Osteoblast (primary cell): ENCODE measurements at regions not wholly inside any gene's neighbourhood (a gene's known extent, or its start where the extent isn't known, plus 50 kb on each side); places are given as distances from the start of the nearest gene placed in this dataset.
A peak's percentile ranks its signal among the peaks of the same experiment; 100 is the strongest.

Source experiments
- DNase-seq: peaks from one replicate; pipeline ENCODE4 v3.0.0; 2011; ENCODE audit warnings: low spot score, mixed read lengths; ENCODE audit not compliant: insufficient read length; ENCODE audit errors: missing footprints
- H2AFZ ChIP-seq: 2 replicates; pipeline ENCODE4 v1.6.0; 2011; ENCODE audit warnings: mild to moderate bottlenecking, low read length
- H3K27ac ChIP-seq: 2 replicates; pipeline ENCODE4 v1.5.1; 2011; ENCODE audit warnings: mild to moderate bottlenecking, low read depth, low read length, moderate library complexity
- H3K27me3 ChIP-seq: 2 replicates; pipeline ENCODE4 v1.6.0; 2012; ENCODE audit warnings: mild to moderate bottlenecking, control low read depth, inconsistent platforms, low read length, moderate library complexity; ENCODE audit not compliant: insufficient read depth
- H3K36me3 ChIP-seq: 2 replicates; pipeline ENCODE4 v1.5.1; 2011; ENCODE audit warnings: mild to moderate bottlenecking, low read length, control low read depth, moderate library complexity; ENCODE audit not compliant: insufficient read depth
- H3K4me1 ChIP-seq: 2 replicates; pipeline ENCODE4 v1.5.1; 2011; ENCODE audit warnings: mild to moderate bottlenecking, low read length, control low read depth, moderate library complexity; ENCODE audit not compliant: insufficient read depth
- H3K4me2 ChIP-seq: 2 replicates; pipeline ENCODE4 v1.6.0; 2011; ENCODE audit warnings: mild to moderate bottlenecking, low read length; ENCODE audit not compliant: insufficient read depth
- H3K4me3 ChIP-seq: fragments of 200-600 bp; sonication (generic); 3 replicates; pipeline ENCODE4 v1.5.1; 2012; ENCODE audit warnings: mild to moderate bottlenecking, low read length, inconsistent platforms; ENCODE audit not compliant: insufficient read depth
- H3K79me2 ChIP-seq: 2 replicates; pipeline ENCODE4 v1.6.0; 2012; ENCODE audit warnings: mild to moderate bottlenecking, low read length, control low read depth, inconsistent platforms; ENCODE audit not compliant: insufficient read depth
- H3K9me3 ChIP-seq: 2 replicates; pipeline ENCODE4 v1.5.1; 2011; ENCODE audit warnings: low read depth, low read length, control low read depth
- H4K20me1 ChIP-seq: 2 replicates; pipeline ENCODE4 v1.6.0; 2012; ENCODE audit warnings: mild to moderate bottlenecking, low read length, control low read depth; ENCODE audit not compliant: insufficient read depth
- TF ChIP-seq, protein P1 (sequence below): IDR thresholded peaks from 2 replicates; pipeline ENCODE4 v1.5.1; 2011; ENCODE audit warnings: mild to moderate bottlenecking, low read depth, low read length, moderate library complexity; ENCODE audit errors: extremely low read depth

GRCh38 chr14:100381395-100382105 lies 58.4 kb downstream of the SLC25A47 start:
- peaks cover 13% of the 10 kb centered on the region for H4K20me1 ChIP-seq
- H3K4me1 ChIP-seq, result peaks cover 7% of the 10 kb centered on the region
- H3K27me3 ChIP-seq, result no peaks in the 10 kb centered on the region
- no peak overlapping the region for H2AFZ ChIP-seq
- H3K4me2 ChIP-seq, result no peak overlapping the region
- H3K4me3 ChIP-seq, result no peak overlapping the region
- peaks cover 6% of the 10 kb centered on the region for H3K36me3 ChIP-seq
- DNase-seq, result no peak
- H3K27ac ChIP-seq, result no peak overlapping the region
- peaks cover 23% of the 10 kb centered on the region for H3K79me2 ChIP-seq
- no peaks in the 10 kb centered on the region for H3K9me3 ChIP-seq
- TF ChIP-seq, protein P1, sequence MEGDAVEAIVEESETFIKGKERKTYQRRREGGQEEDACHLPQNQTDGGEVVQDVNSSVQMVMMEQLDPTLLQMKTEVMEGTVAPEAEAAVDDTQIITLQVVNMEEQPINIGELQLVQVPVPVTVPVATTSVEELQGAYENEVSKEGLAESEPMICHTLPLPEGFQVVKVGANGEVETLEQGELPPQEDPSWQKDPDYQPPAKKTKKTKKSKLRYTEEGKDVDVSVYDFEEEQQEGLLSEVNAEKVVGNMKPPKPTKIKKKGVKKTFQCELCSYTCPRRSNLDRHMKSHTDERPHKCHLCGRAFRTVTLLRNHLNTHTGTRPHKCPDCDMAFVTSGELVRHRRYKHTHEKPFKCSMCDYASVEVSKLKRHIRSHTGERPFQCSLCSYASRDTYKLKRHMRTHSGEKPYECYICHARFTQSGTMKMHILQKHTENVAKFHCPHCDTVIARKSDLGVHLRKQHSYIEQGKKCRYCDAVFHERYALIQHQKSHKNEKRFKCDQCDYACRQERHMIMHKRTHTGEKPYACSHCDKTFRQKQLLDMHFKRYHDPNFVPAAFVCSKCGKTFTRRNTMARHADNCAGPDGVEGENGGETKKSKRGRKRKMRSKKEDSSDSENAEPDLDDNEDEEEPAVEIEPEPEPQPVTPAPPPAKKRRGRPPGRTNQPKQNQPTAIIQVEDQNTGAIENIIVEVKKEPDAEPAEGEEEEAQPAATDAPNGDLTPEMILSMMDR, result no peak

DNA sequence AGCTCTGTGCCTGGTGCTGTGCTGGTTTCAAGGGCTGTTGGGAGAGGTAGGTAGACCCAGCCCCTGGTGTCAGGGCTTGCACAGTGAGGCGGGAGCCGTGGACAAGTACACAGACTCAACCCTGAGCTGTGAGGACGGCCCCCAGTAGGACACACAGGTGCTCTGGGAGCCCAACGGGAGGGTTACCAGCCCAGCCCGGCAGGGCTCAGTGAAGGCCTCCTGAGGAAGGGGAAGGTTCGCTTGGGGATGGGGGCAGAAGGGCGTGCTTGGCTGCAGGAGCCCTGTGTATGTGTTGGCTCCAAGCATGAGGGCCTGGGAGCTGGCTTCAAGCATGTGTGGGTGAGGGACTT lies 58.9 kb downstream of the SLC25A47 start:
- H3K4me1 ChIP-seq, result peaks cover 2% of the 10 kb centered on the region
- no peak for DNase-seq
- peaks cover 24% of the 10 kb centered on the region for H3K79me2 ChIP-seq
- H3K9me3 ChIP-seq, result no peaks in the 10 kb centered on the region
- no peak overlapping the region for H3K4me2 ChIP-seq
- no peaks in the 10 kb centered on the region for H3K27me3 ChIP-seq
- H4K20me1 ChIP-seq, result peaks cover 16% of the 10 kb centered on the region
- no peak overlapping the region for H3K4me3 ChIP-seq
- TF ChIP-seq, protein P1, result no peak
- H2AFZ ChIP-seq, result no peak overlapping the region
- H3K36me3 ChIP-seq, result peaks cover 6% of the 10 kb centered on the region
- H3K27ac ChIP-seq, result no peak overlapping the region

DNA sequence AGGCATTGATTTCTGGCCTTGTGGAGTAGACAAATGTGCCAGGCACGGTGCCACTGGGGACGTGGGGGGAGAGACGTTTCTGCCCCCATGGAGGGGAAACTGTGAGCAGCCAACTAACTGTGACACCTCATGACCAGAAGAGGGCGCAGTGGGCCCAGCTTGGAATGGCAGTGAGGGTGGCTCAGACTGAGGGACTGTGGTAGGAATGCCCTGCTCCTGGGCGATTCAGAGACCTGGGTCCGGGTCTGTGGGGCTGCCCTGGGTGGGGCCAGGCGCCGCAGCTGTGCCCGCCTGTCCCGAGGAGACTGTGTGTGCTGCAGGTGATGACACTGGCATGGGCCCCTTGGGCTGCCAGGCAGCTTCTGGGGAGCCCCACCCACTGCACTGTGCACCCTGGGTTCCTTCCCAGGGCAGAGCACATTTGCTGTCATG lies 60.6 kb downstream of the SLC25A47 start:
- no peak overlapping the region for H3K27ac ChIP-seq
- DNase-seq, result peak; percentile 89
- TF ChIP-seq, protein P1, result peak; percentile 84
- H3K4me1 ChIP-seq, result no peaks in the 10 kb centered on the region
- no peak overlapping the region for H3K4me3 ChIP-seq
- no peaks in the 10 kb centered on the region for H3K9me3 ChIP-seq
- peaks cover 23% of the 10 kb centered on the region for H3K79me2 ChIP-seq
- H4K20me1 ChIP-seq, result peaks cover 20% of the 10 kb centered on the region
- H3K4me2 ChIP-seq, result no peak overlapping the region
- no peak overlapping the region for H2AFZ ChIP-seq
- peaks cover 6% of the 10 kb centered on the region for H3K36me3 ChIP-seq
- H3K27me3 ChIP-seq, result no peaks in the 10 kb centered on the region

- no peak for DNase-seq
- H3K27me3 ChIP-seq, result no peaks in the 10 kb centered on the region
- no peaks in the 10 kb centered on the region for H3K4me1 ChIP-seq
- H4K20me1 ChIP-seq, result peaks cover 20% of the 10 kb centered on the region
- no peak overlapping the region for H3K4me3 ChIP-seq
- no peaks in the 10 kb centered on the region for H3K9me3 ChIP-seq
- H3K4me2 ChIP-seq, result no peak overlapping the region
- H3K36me3 ChIP-seq, result peaks cover 6% of the 10 kb centered on the region
- H2AFZ ChIP-seq, result no peak overlapping the region
- no peak overlapping the region for H3K27ac ChIP-seq
- TF ChIP-seq, protein P1, result no peak
- peaks cover 23% of the 10 kb centered on the region for H3K79me2 ChIP-seq
Measured at GRCh38 chr14:100384277-100384676, 61.1 kb downstream of the SLC25A47 start.
